ENCODE measurements at regions not wholly inside any gene's neighbourhood (a gene's known extent, or its start where the extent isn't known, plus 50 kb on each side); places are given as distances from the start of the nearest gene placed in this dataset.

DNA sequence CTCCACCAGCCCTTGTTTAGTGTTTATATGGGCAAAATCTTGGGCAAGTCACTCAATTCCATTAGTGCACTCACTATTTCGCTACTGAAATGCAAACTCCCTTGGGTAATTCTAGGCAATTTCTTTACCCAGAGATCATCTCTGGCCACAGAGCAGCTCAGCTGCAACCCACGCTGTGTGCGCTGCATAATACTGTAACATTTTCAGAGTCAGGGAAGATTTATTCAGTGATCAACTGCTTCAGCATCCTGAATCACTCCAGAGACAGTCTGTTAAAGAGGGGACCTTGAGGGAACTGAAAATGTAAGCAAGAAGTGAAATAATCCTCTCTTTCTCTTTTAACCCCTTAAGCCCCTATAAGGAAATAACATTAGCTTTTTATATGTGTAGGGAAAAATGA lies 189.6 kb upstream of the FBXL4 start:
- intact Hi-C loops (cut with micrococcal nuclease) (no loop called here), in situ Hi-C loops (cut with MboI) (no loop called here)
- FAIRE-seq (no peak), ATAC-seq (no peak), DNase-seq (ENCODE audit: extremely low read depth in 1 of 4, low spot score in 3 of 4) (no peak)
- Histone ChIP-seq H3K27me3 (ENCODE audit: control insufficient read depth in 2 of 2, insufficient read depth in 2 of 2, low read length in 2 of 2) (no peaks in the 10 kb centered on the region), H3K4me3 (no peak overlapping the region), H3K9me3 (replicated peaks; ENCODE audit: control insufficient read depth, insufficient read depth, low read depth, low read length) (no peaks in the 10 kb centered on the region), H3K79me2 (ENCODE audit: control insufficient read depth, insufficient read depth, low read length) (no peaks in the 10 kb centered on the region), H2AFZ (ENCODE audit: low read depth, low read length) (no peak overlapping the region), H3K36me3 (ENCODE audit: control insufficient read depth, insufficient read depth, low read length) (no peaks in the 10 kb centered on the region), H3K4me1 (replicated peaks in 1 of 2; ENCODE audit: control insufficient read depth in 2 of 2, insufficient read depth in 2 of 2, low read length in 2 of 2) (no peaks in the 10 kb centered on the region), H3K4me2 (ENCODE audit: insufficient read depth, low read length) (no peak overlapping the region), H3K9me1 (ENCODE audit: control insufficient read depth, insufficient read depth, low read length) (no peaks in the 10 kb centered on the region), H3K9ac (ENCODE audit: insufficient read depth in 1 of 2, low read depth in 2 of 2, low read length in 2 of 2) (no peak overlapping the region), H3K27ac (ENCODE audit: extremely low read depth, low read depth, low read length) (no peak overlapping the region), H4K20me1 (replicated peaks; ENCODE audit: control insufficient read depth, insufficient read depth, low read length) (no peaks in the 10 kb centered on the region)
- WGBS (ENCODE audit: insufficient coverage, low coverage, missing lambda C conversion rate) = 0% methylated on average over 3 of the region's 3 CpGs
- no peak for TF ChIP-seq ZNF57 (CRISPR knock-in tag; IDR thresholded peaks at IDR 0.05)
- no peak for TF ChIP-seq TRIM24 (IDR thresholded peaks at IDR 0.05)
- TF ChIP-seq CBX8 (IDR thresholded peaks at IDR 0.05; ENCODE audit: borderline replicate concordance, extremely low read depth, low read depth, low read length, poor library complexity, severe bottlenecking) = no peak
- no peak for TF ChIP-seq EWSR1 (IDR thresholded peaks at IDR 0.05; ENCODE audit: borderline replicate concordance, low read depth, partially characterized antibody)
- TF ChIP-seq ZBED1 (IDR thresholded peaks at IDR 0.05) = no peak
- TF ChIP-seq, protein P1, sequence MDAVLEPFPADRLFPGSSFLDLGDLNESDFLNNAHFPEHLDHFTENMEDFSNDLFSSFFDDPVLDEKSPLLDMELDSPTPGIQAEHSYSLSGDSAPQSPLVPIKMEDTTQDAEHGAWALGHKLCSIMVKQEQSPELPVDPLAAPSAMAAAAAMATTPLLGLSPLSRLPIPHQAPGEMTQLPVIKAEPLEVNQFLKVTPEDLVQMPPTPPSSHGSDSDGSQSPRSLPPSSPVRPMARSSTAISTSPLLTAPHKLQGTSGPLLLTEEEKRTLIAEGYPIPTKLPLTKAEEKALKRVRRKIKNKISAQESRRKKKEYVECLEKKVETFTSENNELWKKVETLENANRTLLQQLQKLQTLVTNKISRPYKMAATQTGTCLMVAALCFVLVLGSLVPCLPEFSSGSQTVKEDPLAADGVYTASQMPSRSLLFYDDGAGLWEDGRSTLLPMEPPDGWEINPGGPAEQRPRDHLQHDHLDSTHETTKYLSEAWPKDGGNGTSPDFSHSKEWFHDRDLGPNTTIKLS (IDR thresholded peaks at IDR 0.05; ENCODE audit: borderline replicate concordance, low read depth) = no peak
- no peak for TF ChIP-seq STAT5A (IDR thresholded peaks at IDR 0.05; ENCODE audit: borderline replicate concordance, low read length)
- TF ChIP-seq, protein P2, sequence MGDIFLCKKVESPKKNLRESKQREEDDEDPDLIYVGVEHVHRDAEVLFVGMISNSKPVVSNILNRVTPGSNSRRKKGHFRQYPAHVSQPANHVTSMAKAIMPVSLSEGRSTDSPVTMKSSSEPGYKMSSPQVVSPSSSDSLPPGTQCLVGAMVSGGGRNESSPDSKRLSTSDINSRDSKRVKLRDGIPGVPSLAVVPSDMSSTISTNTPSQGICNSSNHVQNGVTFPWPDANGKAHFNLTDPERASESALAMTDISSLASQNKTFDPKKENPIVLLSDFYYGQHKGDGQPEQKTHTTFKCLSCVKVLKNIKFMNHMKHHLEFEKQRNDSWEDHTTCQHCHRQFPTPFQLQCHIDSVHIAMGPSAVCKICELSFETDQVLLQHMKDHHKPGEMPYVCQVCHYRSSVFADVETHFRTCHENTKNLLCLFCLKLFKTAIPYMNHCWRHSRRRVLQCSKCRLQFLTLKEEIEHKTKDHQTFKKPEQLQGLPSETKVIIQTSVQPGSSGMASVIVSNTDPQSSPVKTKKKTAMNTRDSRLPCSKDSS (IDR thresholded peaks at IDR 0.05; ENCODE audit: low read depth, partially characterized antibody) = no peak
- no TSS peak for BruUV-seq (replicated peaks)
- POLR2A ChIA-PET = no interaction called here
- CTCF ChIA-PET (ENCODE audit: low intra/inter-chr PET ratio) = no interaction called here

All from K562 (cell line).